OCI-LY3 (cell line): ENCODE measurements at regions not wholly inside any gene's neighbourhood (a gene's known extent, or its start where the extent isn't known, plus 50 kb on each side); places are given as distances from the start of the nearest gene placed in this dataset.

ENCODE experiments used
- H2AFZ ChIP-seq: fragments of 200-600, 300-600 bp; shearing (Covaris generic); 2 replicates; pipeline ENCODE4 v1.6.0; 2014; ENCODE audit warnings: antibody characterized with exemption, low read depth, low read length
- H3K27ac ChIP-seq: fragments of 200-600, 300-600 bp; sonication (generic); 2 replicates; pipeline ENCODE4 v1.5.1; 2014; ENCODE audit warnings: mild to moderate bottlenecking, low read length, moderate library complexity, mixed read lengths
- H3K27me3 ChIP-seq: fragments of 200-600, 300-600 bp; sonication (generic); 2 replicates; pipeline ENCODE4 v1.6.1; 2014; ENCODE audit warnings: low read depth, low read length, mixed read lengths
- H3K36me3 ChIP-seq: fragments of 200-600, 300-600 bp; sonication (generic); replicated peaks from 2 replicates; pipeline ENCODE3; 2014; ENCODE audit warnings: low read depth, low read length, mixed read lengths
- H3K4me1 ChIP-seq: fragments of 300-600, 200-600 bp; sonication (generic); 2 replicates; pipeline ENCODE4 v1.6.1; 2014; ENCODE audit warnings: low read length, mixed read lengths
- H3K4me2 ChIP-seq: fragments of 200-600, 300-600 bp; sonication (generic); 2 replicates; pipeline ENCODE4 v1.6.1; 2014; ENCODE audit warnings: low read length, mixed read lengths
- H3K4me3 ChIP-seq: fragments of 300-600, 200-600 bp; sonication (generic); 2 replicates; pipeline ENCODE4 v1.5.1; 2014; ENCODE audit warnings: antibody characterized with exemption, mild to moderate bottlenecking, low read length, moderate library complexity
- H3K79me2 ChIP-seq: fragments of 300-600, 200-600 bp; shearing (Covaris generic); 2 replicates; pipeline ENCODE4 v1.6.1; 2014; ENCODE audit warnings: mild to moderate bottlenecking, low read length, mixed read lengths
- H3K9ac ChIP-seq: fragments of 300-600, 200-600 bp; shearing (Covaris generic); 2 replicates; pipeline ENCODE4 v1.6.0; 2014; ENCODE audit warnings: mild to moderate bottlenecking, low read length, moderate library complexity
- H3K9me3 ChIP-seq: fragments of 200-600, 300-600 bp; shearing (Covaris generic); 2 replicates; pipeline ENCODE4 v1.6.1; 2014; ENCODE audit warnings: low read length, mixed read lengths; ENCODE audit not compliant: insufficient read depth
- H4K20me1 ChIP-seq: fragments of 200-600, 300-600 bp; sonication (generic); 2 replicates; pipeline ENCODE4 v1.6.1; 2016; ENCODE audit warnings: low read length, mixed read lengths; ENCODE audit not compliant: insufficient read depth
- EZH2phosphoT487 ChIP-seq: fragments of 200-600 bp; shearing (Covaris generic); IDR thresholded peaks from 2 replicates; pipeline ENCODE4 v1.6.1; 2018; ENCODE audit warnings: antibody characterized with exemption, mixed run types, low read depth
- TF ChIP-seq, protein P1 (sequence below): fragments of 200-600, 300-600 bp; sonication (generic); IDR thresholded peaks from 2 replicates; pipeline ENCODE4 v1.5.1; 2014; ENCODE audit warnings: antibody characterized with exemption, low read length, low read depth

DNA sequence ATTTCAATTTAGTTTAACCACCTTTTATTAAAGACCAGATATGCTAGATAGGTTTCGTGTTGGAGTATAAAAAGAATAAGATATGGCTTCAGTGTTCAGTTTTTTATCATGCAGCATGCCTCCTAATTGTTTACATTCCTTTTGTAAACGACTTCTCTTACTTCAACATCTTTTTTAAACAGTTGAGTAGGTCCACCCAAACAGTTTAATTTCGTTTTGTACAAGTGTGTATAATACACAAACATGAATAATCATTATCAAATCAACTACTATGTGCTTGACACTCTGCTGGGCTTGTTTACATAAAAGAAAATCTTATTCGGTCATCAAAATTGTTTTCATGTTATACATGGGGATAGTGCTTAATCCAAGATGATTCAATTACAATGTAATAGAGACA is 906.3 kb upstream of the ADGRL4 start:
- H3K36me3 ChIP-seq: no peaks in the 10 kb centered on the region
- H3K27ac ChIP-seq: no peak overlapping the region
- no peaks in the 10 kb centered on the region for H3K9me3 ChIP-seq
- H3K79me2 ChIP-seq: no peaks in the 10 kb centered on the region
- TF ChIP-seq, protein P1, sequence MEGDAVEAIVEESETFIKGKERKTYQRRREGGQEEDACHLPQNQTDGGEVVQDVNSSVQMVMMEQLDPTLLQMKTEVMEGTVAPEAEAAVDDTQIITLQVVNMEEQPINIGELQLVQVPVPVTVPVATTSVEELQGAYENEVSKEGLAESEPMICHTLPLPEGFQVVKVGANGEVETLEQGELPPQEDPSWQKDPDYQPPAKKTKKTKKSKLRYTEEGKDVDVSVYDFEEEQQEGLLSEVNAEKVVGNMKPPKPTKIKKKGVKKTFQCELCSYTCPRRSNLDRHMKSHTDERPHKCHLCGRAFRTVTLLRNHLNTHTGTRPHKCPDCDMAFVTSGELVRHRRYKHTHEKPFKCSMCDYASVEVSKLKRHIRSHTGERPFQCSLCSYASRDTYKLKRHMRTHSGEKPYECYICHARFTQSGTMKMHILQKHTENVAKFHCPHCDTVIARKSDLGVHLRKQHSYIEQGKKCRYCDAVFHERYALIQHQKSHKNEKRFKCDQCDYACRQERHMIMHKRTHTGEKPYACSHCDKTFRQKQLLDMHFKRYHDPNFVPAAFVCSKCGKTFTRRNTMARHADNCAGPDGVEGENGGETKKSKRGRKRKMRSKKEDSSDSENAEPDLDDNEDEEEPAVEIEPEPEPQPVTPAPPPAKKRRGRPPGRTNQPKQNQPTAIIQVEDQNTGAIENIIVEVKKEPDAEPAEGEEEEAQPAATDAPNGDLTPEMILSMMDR: no peak
- TF ChIP-seq EZH2phosphoT487: no peak
- H4K20me1 ChIP-seq: no peaks in the 10 kb centered on the region
- H2AFZ ChIP-seq: no peak overlapping the region
- no peaks in the 10 kb centered on the region for H3K27me3 ChIP-seq
- no peak overlapping the region for H3K4me2 ChIP-seq
- H3K4me3 ChIP-seq: no peak overlapping the region
- no peak overlapping the region for H3K9ac ChIP-seq
- no peaks in the 10 kb centered on the region for H3K4me1 ChIP-seq

GRCh38 chr1:79903321-79903720 is 896.8 kb upstream of the ADGRL4 start:
- H3K4me2 ChIP-seq: no peak overlapping the region
- H2AFZ ChIP-seq: no peak overlapping the region
- H3K36me3 ChIP-seq: no peaks in the 10 kb centered on the region
- H3K27me3 ChIP-seq: no peaks in the 10 kb centered on the region
- no peaks in the 10 kb centered on the region for H3K9me3 ChIP-seq
- H4K20me1 ChIP-seq: no peaks in the 10 kb centered on the region
- TF ChIP-seq, protein P1: no peak
- TF ChIP-seq EZH2phosphoT487: no peak
- H3K9ac ChIP-seq: no peak overlapping the region
- H3K79me2 ChIP-seq: no peaks in the 10 kb centered on the region
- H3K4me1 ChIP-seq: no peaks in the 10 kb centered on the region
- H3K4me3 ChIP-seq: no peak overlapping the region
- H3K27ac ChIP-seq: no peak overlapping the region

- H3K27me3 ChIP-seq: no peaks in the 10 kb centered on the region
- H3K9me3 ChIP-seq: no peaks in the 10 kb centered on the region
- no peak overlapping the region for H3K4me2 ChIP-seq
- H3K79me2 ChIP-seq: no peaks in the 10 kb centered on the region
- TF ChIP-seq, protein P1: no peak
- no peak for TF ChIP-seq EZH2phosphoT487
- H3K9ac ChIP-seq: no peak overlapping the region
- H2AFZ ChIP-seq: no peak overlapping the region
- H3K36me3 ChIP-seq: no peaks in the 10 kb centered on the region
- H3K27ac ChIP-seq: no peak overlapping the region
- H3K4me3 ChIP-seq: no peak overlapping the region
- H4K20me1 ChIP-seq: no peaks in the 10 kb centered on the region
- 0 out of 2 replicates have a peak, but pooled peaks cover 3% of the 10 kb centered on the region for H3K4me1 ChIP-seq
Measured at GRCh38 chr1:79902418-79902817, 895.9 kb upstream of the ADGRL4 start.

GRCh38 chr1:79899914-79900313 is 893.4 kb upstream of the ADGRL4 start:
- Histone ChIP-seq H3K4me3 (no peak overlapping the region), H3K4me1 (0 out of 2 replicates have a peak, but pooled peaks cover 6% of the 10 kb centered on the region), H3K27me3 (no peaks in the 10 kb centered on the region), H3K9me3 (no peaks in the 10 kb centered on the region), H3K27ac (no peak overlapping the region), H2AFZ (no peak overlapping the region), H3K4me2 (no peak overlapping the region), H3K36me3 (no peaks in the 10 kb centered on the region), H3K79me2 (no peaks in the 10 kb centered on the region), H3K9ac (no peak overlapping the region), H4K20me1 (no peaks in the 10 kb centered on the region)
- TF ChIP-seq, protein P1: no peak
- TF ChIP-seq EZH2phosphoT487: no peak
